ENCODE measurements at regions not wholly inside any gene's neighbourhood (a gene's known extent, or its start where the extent isn't known, plus 50 kb on each side); places are given as distances from the start of the nearest gene placed in this dataset.

GRCh38 chr2:173651891-173652290 lies 297.2 kb downstream of the CDCA7 start:
- no peak for TF ChIP-seq CTCF (IDR thresholded peaks at IDR 0.05)
- TF ChIP-seq POLR2A (IDR thresholded peaks at IDR 0.05), result no peak
- no peak for TF ChIP-seq EP300 (IDR thresholded peaks at IDR 0.05)

Data from ovary (tissue), 3 donors.